Middle frontal gyrus (tissue), 1 donor: ENCODE measurements at regions not wholly inside any gene's neighbourhood (a gene's known extent, or its start where the extent isn't known, plus 50 kb on each side); places are given as distances from the start of the nearest gene placed in this dataset.

Experiments
- DNase-seq: peaks from one replicate; pipeline ENCODE4 v3.0.0-alpha.2; 2015; ENCODE audit warnings: low spot score; ENCODE audit errors: extremely low spot score

DNA sequence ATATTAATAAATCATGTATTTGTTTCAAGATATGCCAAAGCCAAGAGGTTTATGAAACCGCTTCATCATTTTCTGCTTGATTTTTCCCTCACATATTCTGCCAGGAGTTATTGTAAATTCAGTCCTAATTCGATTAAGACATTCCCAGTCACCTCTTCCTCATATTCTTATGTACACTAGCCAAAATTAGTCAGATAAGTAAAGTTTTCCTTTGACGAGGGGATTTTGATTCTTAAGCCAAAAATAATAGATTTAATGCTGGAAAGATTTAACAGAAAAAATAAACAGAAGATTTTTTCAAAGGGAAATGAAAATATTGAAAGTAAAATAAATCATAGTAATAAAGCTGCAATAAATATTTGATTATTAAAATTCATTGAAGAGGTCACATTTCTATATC is 51.0 kb upstream of the VEGFC start:
- DNase-seq, result no peak

DNA sequence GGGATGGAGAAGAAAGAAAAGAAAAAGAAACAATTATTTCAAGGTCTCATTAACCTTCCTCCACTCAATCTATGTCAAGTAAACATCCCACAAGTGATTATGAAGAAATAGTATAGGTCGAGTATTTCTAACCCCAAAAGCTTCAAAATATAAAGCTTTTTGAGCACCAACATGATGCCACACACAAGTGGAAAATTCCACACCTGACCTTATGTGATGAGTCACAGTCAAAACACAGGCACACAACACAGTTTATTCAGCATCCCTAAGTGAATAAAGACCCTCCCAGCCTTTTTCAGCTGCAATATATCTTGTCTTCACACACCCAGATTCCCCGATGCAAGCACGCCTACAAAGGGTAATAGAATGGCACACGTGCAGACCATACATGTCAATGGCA is 51.7 kb upstream of the VEGFC start:
- no peak for DNase-seq

DNA sequence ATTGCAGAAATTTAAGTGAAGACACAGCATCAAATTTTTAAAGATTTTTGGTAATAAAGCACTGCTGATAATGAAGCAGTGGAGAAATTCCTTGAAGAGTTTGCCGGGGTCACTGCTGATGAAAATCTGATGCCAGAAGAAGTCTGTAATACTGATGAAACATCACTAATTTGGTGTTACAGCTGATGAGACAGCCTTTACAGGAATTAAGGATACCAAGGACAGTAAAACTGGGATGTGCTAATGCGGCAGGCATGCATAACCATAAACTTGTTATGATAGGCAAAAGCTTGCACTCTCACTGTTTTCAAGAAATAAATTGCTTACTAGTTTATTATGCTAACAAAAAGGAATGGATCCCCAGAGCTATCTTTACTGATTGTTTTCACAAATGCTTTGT is 52.9 kb upstream of the VEGFC start:
- DNase-seq, result no peak

DNA sequence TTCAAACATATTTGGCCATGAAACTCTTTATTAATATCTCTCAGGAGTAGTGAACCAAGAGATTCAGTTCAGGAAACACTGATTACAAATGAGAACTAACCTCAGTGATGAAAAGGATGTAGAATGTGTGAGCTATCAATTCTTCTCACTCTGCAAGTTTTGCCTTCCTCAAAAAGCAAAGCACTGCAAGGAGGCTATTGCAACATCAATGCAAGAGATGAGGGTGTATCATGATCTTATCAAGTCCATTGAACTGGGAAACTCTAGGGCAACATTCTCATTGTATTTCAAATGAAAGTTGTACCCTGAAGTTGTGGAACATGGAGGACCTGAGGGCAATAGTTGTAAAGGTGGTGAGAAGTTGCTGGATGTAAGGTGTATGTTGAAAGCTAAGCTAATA is 56.4 kb upstream of the VEGFC start:
- no peak for DNase-seq

DNA sequence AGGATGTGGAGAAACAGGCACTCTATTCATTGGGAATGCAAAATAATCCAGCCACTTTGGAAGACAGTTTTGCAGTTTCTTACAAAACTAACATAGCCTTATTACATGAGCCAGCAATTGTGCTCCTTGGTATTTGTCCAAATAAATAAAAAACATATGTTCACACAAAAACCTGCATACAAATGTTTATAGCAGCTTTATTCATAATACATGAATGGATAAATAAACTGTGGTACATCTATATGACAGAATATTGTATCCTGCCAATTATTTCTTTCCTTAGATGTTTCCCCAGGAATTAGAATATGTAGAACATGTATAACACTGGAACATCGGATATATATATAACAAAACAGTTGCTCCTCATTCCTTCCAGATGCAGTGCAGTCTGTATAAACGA is 57.7 kb upstream of the VEGFC start:
- DNase-seq, result no peak

DNA sequence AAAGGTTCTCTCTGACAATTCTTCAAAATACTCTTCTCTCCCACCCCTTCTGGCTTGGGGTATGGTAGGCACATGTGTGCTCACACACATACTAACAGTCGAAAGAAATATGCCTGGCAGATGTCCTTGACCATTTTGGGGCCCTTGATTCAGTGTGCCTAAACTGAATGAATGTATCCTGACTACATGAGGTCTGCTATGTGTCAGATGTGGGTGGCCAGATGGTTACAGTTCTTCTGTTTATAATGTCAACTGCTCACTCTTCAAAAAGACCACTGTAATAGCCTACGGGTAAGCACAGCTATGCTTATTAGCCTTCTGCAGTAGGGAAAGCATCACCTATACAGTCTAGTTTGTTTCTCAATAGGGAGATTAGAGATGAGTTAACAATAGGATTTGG is 63.7 kb upstream of the VEGFC start:
- no peak for DNase-seq

DNA sequence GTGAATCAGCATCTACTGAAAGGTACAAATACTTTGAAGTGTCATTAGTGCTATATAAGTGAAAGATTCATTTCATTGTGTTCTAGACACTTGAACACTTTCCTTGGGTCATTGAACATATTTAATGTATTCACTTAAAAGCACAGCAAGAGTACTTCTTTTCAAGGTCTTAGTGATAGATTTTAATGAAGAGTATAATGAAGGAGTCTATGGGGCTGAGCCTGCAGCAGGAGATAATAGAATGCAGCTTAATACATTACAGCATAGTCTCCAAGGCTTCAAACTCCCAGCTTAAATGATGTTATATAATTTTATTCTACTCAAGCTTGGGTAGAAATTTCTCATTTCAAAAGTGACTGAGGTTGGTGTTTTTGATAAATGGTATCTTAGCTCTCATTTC is 66.1 kb upstream of the VEGFC start:
- no peak for DNase-seq

DNA sequence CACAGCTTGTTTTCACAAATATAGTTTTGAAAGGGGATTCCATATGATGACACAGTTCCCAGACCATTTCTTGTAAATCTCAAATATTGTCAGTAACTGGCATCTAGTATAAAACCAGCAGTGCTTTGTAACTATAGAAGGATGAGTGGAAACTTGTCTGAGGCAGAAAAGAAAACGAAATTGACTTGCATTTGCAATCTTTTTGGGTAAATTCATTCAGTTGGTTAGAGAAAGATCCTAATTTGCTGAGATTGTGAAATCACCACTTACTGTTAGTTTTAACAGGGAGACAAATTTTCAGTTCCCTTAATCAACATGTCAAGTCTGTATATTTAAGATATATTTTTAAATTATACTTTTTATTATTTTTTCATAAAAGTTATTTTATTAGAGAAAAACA is 71.5 kb upstream of the VEGFC start:
- DNase-seq, result no peak

DNA sequence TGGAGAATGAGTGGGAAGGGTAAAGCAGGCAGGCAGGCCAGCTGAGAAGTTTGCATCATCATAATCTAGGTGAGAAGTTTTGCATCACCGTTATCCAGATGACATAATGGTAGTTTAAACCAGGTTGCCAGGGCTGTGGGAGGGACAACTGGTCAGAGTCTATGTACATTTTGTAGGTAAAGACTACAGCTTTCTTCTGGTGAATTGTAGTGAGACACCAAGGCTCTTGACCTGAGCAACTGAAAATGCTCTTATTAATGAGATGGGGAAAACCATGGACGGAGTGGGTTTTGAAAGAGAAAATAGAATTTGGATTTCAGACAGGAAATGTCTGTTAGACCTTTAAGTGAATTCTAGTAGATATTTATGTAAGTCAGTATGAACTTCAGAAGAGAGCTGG is 76.0 kb upstream of the VEGFC start:
- no peak for DNase-seq

DNA sequence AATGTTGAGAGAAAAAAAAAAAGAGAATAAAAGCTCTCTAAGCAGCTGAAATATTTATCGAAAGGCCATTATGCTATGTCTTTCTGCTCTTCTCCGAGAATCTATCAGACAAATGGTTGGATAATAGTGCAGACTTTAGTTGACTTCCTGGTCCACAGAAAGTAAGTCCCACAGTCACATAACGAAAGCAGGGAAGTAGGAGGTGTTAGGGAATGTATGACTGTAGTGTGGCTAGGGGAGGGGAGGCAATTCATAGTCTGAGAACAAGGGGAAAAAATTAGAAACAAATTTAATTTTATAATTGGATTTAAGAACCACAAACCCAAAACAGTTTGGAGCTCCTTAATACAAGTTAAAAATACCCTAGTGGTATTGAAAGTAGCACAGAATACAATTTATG is 79.7 kb upstream of the VEGFC start:
- no peak for DNase-seq

DNA sequence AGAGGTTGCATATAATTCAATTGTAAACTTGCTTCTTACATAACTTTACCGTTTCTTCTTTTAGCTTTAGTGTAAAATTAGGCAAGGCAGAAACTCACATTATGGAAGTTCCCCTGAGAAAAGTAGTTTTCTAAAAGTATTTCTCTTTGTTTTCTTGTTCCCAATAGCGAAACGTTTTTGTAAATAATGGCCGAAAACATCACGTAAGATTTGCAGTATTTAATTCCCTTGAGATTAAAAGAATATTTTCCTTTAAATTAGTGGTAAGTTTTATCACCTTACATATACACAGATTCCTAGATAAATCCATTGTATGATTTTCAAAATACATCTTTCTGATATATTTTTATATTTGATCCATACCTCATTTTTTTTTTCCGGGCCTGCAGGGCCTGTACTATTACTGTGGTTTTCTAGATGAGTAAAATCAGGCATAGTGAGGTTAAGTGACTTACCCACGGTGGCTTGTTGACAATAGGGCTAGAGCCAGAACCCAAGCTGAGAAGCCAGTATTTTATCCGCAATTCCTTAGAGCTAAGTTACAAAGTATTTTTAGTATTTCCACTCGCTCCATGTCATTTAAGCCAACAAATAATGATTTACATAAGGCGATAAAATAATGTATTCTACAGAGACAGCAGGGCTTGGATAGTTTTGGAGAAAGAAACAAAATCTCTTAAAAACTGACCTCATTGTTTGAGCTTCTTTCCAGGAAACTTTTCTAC is 82.2 kb upstream of the VEGFC start:
- no peak for DNase-seq

DNA sequence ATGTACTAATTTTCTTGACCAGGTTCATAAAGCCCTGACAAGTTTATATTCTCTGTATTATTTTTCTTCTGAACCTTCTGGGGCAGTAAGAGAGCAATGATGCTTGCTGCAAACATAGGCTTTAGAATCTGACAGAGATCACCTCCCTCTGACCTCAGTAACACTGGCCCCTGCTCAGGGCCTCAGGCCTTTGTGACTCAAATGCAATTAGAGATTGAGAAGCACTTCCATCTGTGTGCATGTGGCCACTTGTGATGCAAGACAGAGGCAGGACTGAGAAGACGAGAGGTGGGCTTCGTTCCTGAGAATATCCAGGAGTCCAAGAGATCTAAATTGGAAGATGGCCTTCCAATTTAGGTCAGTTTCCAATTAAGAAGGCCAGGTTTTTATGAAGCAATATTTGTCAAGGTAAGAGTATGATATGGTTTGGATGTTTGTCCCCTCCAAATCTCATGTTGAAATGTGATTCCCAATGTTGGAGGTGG is 82.8 kb upstream of the VEGFC start:
- DNase-seq, result no peak

DNA sequence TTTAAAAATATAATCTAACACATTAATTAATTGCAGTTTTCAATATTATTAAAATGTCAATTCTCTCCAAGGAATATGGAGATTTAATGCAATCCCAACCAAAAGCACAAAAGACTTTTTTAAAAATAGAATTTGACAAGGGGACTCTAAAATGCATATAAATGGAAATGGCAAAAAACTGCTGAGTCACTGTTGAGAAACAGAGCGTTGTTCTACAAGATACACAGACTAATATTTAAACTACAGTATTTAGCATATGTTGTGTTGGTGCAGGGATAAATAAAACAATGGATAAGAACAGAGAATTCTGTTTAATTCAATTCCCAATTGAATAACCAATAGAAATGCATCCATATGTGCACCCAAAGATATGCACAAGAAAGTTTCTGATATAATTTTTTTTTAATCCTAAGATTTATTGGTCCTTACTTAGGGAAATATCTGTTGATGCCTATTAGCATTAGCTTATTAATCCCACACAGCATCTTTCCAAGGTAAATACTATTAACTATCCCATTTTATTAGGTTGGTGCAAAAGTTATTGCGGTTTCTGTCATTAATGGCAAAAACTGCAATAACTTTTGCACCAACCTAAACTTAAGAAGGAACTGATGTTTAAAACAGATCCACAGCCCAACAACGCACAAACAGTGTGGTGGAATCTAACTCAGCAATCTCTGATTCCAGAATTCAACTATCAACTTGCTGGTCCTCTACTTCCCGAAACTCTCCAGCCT is 86.8 kb upstream of the VEGFC start:
- no peak for DNase-seq

DNA sequence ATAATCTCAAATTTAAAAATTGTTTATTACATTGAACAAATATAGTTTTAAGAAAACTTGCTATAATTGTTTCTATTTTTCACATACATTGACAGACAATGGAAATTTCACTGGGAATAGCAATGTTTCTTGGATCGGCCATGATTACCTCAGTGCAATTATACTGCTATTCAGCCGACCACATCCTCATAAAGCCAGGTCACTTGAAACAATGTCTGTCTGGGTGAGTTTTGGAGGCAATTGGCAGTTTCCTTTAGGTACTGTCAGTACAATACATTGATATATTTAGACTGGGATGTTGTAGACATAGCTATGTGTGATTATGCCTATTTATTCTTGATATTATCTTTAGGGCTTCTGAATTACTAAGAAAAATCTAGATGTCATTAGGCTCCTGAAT is 89.5 kb upstream of the VEGFC start:
- no peak for DNase-seq

DNA sequence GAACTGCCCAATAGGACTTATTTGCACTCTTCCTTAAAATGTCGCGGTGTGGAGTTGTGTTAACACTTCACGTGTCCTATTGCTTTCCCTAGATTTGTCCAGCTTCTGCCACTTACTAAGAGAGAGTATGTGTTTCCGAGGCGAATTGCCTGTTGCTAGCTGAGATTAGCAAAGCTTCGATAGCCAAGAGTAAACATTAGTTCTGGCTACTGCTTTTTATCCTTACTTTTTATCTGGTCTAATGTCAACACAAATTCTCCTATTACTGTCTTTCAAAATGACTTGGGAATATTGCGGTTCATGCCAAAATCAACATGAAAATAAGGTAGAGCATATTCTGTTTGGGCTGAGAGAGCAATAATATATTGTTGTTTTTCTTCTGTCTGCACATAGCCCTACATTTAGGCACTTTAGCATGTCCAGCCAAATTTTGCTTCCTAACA is 90.4 kb upstream of the VEGFC start:
- DNase-seq, result no peak

DNA sequence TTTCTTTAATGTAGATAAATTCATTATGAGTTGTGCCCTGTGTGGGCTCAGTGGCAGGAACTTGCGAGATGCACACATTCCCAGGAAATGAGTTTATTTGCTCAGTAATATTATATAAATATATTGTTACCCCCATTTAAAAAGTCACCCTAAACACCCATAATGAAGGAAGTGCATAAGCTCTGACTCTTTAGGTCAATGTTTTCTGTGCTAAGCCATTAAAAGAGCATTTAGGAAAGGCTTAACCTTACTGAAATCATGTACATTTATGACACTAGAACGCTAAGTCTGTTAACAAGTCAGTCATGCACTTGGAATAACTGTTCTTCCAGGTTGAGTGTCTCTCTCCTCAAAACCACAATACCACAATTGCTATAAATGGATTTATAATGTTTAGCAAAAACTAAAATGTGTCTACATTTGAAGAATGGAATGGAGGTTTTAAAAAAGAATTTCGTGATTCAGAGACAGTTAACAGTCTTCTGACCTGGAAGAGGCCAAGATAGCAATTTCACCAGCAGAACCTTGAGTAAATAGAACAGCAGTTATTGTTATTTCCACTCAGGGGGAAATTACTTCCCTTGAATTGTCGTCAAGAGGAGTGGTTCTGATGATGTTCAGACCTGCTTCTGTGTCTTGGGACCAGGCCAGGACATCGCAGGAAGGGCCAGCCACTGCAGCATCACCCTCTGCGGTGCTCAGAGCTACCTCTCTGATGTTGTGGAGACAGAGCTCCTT is 91.1 kb upstream of the VEGFC start:
- no peak for DNase-seq

DNA sequence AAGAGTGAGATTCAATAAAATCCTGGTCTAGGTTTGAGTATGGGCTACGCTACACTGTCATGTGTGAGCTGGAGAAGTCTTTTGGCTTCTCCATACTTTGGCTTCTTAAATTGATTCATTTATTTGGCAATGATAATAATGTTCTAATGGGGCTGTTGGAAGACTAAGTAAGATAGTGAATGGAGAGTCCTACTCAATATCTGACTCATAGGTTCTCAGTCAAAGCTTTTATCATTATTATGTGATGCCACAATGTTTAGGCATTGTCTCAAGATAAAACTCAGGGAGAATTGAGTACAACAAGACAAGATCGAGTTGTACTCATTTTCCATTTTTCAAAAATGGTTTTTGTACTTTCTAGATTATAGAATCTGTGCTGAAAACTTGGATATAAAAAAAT is 92.5 kb upstream of the VEGFC start:
- DNase-seq, result no peak

DNA sequence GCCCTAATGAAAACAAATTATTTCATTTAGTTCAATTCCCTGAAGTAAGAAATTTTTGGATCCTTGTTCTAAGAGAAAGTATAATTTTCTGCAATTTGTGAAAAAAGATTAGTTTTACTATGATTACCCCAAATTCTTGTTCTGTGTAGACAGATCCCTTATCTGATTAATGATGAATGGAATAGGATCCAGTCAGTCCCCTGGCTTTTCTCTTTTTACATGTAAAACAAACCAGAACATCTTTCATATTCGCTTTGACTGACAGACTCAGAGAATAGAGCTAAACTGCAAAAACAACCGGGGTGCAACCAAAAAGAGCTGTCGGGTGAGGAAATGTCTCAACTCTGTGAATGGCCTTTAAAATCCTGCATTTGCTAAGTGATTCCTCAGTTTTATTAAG is 93.4 kb upstream of the VEGFC start:
- no peak for DNase-seq

DNA sequence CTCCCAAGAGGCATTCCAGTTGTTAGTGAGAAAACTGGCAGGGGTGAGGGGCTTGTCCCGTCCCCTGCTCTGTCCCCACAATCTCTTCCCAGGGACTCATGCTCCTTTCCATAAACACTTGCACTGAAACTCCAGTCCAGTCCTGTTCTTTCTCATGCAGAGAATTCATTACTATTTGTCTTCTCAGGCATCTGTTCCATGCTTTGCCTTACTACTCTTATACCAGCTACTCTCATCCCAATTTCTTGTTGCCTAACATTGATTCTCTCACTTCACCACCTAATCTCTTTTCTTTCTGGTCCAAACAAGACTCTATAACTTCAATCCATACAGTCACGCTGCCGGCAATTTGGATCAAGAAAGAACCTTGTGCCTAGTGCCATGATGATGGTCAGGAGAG is 97.1 kb upstream of the VEGFC start:
- no peak for DNase-seq

DNA sequence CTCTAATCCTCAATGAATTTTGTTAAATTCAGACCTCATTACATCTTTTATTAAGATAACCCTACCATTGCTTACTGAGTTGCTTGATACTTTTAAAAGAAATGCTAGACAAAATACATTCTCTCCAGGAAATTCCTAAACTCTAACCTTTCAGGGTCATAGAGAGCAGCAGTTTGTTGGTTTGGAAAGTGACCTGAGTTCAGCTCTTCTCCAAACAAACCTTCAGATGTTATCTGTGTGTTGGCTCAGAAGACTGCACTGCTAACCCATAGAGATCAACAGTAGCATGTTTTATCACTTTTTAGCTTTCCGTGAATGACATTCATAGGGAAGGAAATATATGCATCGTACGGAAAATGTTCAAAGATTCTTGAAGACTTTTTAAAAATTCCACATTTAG is 101.8 kb upstream of the VEGFC start:
- DNase-seq, result no peak

DNA sequence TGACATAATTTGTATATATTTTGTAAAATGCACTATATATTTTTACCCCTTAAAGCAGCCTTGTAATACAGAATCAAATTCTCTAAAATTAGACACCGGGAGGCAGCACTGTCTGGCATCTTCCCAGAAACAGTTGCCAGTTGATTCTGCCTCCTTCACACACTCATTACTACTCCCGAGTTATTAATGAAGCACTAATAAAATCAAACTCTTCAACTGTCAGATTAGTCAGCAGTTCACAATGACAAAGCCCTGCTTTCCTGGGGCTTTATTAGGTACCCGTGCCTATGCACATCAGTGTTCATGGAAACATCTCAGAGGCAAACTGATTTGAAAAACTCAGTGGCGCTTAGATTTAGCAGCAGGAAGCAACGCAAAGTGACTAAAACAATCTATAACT is 103.5 kb upstream of the VEGFC start:
- no peak for DNase-seq

DNA sequence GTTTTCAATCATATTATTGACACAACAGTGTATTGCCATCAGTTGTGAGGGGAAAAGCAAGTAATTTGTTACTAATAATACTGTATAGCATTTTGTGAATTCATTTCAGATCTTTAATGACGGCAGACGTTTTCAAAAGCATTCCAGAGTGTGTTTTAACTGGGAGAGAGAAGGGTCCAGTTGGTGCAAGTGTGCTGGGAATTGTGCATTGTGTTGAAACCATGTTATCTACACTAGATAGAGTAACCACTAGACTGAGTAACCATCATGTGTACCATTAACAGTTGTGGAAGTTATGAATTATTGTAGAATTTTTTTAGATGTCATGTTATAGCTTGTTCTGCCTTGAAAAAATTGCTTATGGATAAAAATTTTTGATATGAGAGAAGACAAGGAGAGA is 104.5 kb upstream of the VEGFC start:
- DNase-seq, result no peak
